ENCODE measurements at regions not wholly inside any gene's neighbourhood (a gene's known extent, or its start where the extent isn't known, plus 50 kb on each side); places are given as distances from the start of the nearest gene placed in this dataset.

DNA sequence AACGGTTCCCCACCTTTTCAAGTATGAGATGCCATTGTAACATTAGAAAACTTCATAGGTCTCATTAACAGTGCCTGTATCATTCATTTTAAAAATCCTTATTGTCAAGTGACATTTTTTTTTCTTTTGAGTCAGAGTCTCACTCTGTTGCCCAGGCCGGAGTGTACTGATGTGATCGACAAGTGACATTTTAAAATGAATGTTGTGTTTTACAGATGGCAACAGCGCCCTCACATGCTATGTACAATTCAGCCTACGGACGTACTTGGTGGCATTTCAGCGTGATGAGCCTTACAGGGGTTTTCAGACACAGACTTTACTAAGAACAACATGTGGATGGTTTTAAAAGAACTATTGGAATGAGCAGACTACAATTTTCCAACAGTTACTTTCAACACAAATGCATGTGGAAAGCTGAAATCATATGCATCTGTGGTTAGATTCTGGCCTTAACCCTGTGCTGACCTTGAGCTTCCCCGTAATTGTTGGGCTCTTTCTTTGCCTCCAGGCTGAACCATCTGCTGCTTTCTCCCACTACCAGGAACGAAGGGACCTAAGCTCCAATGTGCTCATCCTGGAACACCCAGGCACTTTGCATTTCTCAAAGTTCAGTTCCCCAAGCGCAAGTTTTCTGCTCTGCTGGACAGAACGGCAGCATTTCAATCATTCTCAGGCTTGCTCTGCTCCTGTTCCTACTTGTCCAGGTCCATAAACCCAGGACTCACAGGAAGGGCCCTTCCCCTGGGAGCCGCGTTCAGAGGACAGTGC, 119.9 kb upstream of the NDUFV2 start:
- TF ChIP-seq, protein P1, sequence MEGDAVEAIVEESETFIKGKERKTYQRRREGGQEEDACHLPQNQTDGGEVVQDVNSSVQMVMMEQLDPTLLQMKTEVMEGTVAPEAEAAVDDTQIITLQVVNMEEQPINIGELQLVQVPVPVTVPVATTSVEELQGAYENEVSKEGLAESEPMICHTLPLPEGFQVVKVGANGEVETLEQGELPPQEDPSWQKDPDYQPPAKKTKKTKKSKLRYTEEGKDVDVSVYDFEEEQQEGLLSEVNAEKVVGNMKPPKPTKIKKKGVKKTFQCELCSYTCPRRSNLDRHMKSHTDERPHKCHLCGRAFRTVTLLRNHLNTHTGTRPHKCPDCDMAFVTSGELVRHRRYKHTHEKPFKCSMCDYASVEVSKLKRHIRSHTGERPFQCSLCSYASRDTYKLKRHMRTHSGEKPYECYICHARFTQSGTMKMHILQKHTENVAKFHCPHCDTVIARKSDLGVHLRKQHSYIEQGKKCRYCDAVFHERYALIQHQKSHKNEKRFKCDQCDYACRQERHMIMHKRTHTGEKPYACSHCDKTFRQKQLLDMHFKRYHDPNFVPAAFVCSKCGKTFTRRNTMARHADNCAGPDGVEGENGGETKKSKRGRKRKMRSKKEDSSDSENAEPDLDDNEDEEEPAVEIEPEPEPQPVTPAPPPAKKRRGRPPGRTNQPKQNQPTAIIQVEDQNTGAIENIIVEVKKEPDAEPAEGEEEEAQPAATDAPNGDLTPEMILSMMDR (IDR thresholded peaks at IDR 0.05; ENCODE audit: borderline replicate concordance, extremely low read depth, low read length, poor library complexity, severe bottlenecking), result peak; percentile 58
- TF ChIP-seq EZH2 (IDR thresholded peaks at IDR 0.05; ENCODE audit: borderline replicate concordance, low read depth, low read length, severe bottlenecking), result no peak
- H3K79me2 ChIP-seq (ENCODE audit: insufficient read depth, low read length), result no peaks in the 10 kb centered on the region
- no peak overlapping the region for H3K9ac ChIP-seq (ENCODE audit: low read depth, low read length)
- H2AFZ ChIP-seq (ENCODE audit: low read depth, low read length), result no peak overlapping the region
- no peaks in the 10 kb centered on the region for H3K9me3 ChIP-seq (ENCODE audit: insufficient read depth, low read length, severe bottlenecking)
- H3K4me3 ChIP-seq (ENCODE audit: low read depth in 1 of 2, low read length in 2 of 2), result no peak overlapping the region
- H4K20me1 ChIP-seq (ENCODE audit: insufficient read depth, low read length), result no peaks in the 10 kb centered on the region
- no peak overlapping the region for H3K4me2 ChIP-seq (ENCODE audit: insufficient read depth, low read length)
- peaks cover 2% of the 10 kb centered on the region for H3K27me3 ChIP-seq (ENCODE audit: insufficient read depth, low read length, poor library complexity)
- H3K36me3 ChIP-seq (ENCODE audit: insufficient read depth, low read length), result no peaks in the 10 kb centered on the region
- DNase-seq (peak; percentile 46), ATAC-seq (ENCODE audit: insufficient read depth, low read depth) (peak; percentile 72)
- no peaks in the 10 kb centered on the region for H3K4me1 ChIP-seq (ENCODE audit: insufficient read depth, low read length)
- H3K27ac ChIP-seq (ENCODE audit: low read length), result no peak overlapping the region

DNA sequence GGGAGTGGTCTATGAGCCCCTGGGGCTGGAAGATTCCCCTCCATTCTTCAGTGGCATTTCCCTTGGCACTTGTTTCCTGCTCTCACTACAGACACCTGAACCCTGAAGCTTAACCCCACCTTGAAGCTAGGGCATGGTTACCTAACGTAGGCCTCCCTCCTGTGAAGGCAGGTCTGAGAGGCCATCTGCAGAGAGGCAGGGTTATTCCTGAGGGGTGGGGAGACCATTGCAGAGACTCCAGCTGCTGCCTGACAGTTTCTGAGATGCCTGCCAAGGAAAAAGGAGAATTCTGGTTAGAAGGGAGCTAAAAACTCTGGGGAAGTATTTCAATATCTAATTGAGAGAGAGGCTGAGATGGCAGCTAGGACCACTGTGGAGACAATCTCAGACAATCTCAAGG, 119.3 kb upstream of the NDUFV2 start:
- Histone ChIP-seq H3K9me3 (ENCODE audit: insufficient read depth, low read length, severe bottlenecking) (no peaks in the 10 kb centered on the region), H4K20me1 (ENCODE audit: insufficient read depth, low read length) (no peaks in the 10 kb centered on the region), H3K4me1 (ENCODE audit: insufficient read depth, low read length) (no peaks in the 10 kb centered on the region), H2AFZ (ENCODE audit: low read depth, low read length) (no peak overlapping the region), H3K4me3 (ENCODE audit: low read depth in 1 of 2, low read length in 2 of 2) (no peak overlapping the region), H3K4me2 (ENCODE audit: insufficient read depth, low read length) (no peak overlapping the region), H3K36me3 (ENCODE audit: insufficient read depth, low read length) (no peaks in the 10 kb centered on the region), H3K27ac (ENCODE audit: low read length) (no peak overlapping the region), H3K27me3 (ENCODE audit: insufficient read depth, low read length, poor library complexity) (peaks cover 2% of the 10 kb centered on the region), H3K79me2 (ENCODE audit: insufficient read depth, low read length) (no peaks in the 10 kb centered on the region), H3K9ac (ENCODE audit: low read depth, low read length) (no peak overlapping the region)
- TF ChIP-seq EZH2 (IDR thresholded peaks at IDR 0.05; ENCODE audit: borderline replicate concordance, low read depth, low read length, severe bottlenecking), result no peak
- TF ChIP-seq, protein P1 (IDR thresholded peaks at IDR 0.05; ENCODE audit: borderline replicate concordance, extremely low read depth, low read length, poor library complexity, severe bottlenecking), result no peak
- ATAC-seq (ENCODE audit: insufficient read depth, low read depth) (no peak), DNase-seq (no peak)

DNA sequence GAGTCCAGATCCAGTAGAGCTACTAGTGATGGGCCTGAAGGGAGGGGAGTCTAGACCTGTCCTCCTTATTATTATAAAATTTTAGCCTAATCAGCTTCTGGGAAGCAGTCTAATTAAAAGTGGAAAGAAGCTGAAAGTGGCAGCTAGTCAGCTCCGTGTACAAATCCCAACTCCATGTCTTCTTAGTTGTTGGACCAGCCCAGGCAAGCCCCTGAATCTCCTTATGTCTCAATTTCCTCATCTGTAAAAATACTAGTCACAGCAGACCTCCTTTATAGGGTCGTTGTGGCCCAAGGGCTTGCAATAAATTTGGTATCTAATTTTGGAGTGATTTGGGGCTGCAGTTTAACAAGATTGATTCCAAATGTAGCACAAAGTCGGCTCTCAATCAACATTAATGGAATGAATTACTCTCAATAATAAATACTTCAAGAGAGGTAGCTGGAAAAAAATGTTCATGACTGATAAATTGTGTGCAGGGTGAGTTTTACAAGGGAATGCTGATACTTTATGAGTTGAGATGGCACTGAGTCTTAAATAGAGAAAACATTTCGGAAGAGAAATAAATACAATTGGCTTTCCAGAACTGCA, 118.3 kb upstream of the NDUFV2 start:
- TF ChIP-seq, protein P1 (IDR thresholded peaks at IDR 0.05; ENCODE audit: borderline replicate concordance, extremely low read depth, low read length, poor library complexity, severe bottlenecking), result no peak
- no peak for TF ChIP-seq EZH2 (IDR thresholded peaks at IDR 0.05; ENCODE audit: borderline replicate concordance, low read depth, low read length, severe bottlenecking)
- H3K27ac ChIP-seq (ENCODE audit: low read length), result no peak overlapping the region
- no peak overlapping the region for H2AFZ ChIP-seq (ENCODE audit: low read depth, low read length)
- peaks cover 2% of the 10 kb centered on the region for H3K27me3 ChIP-seq (ENCODE audit: insufficient read depth, low read length, poor library complexity)
- H3K9ac ChIP-seq (ENCODE audit: low read depth, low read length), result no peak overlapping the region
- H3K4me2 ChIP-seq (ENCODE audit: insufficient read depth, low read length), result no peak overlapping the region
- H4K20me1 ChIP-seq (ENCODE audit: insufficient read depth, low read length), result no peaks in the 10 kb centered on the region
- H3K36me3 ChIP-seq (ENCODE audit: insufficient read depth, low read length), result no peaks in the 10 kb centered on the region
- H3K4me3 ChIP-seq (ENCODE audit: low read depth in 1 of 2, low read length in 2 of 2), result no peak overlapping the region
- no peak for ATAC-seq (ENCODE audit: insufficient read depth, low read depth)
- no peaks in the 10 kb centered on the region for H3K4me1 ChIP-seq (ENCODE audit: insufficient read depth, low read length)
- DNase-seq, result no peak
- H3K9me3 ChIP-seq (ENCODE audit: insufficient read depth, low read length, severe bottlenecking), result no peaks in the 10 kb centered on the region
- no peaks in the 10 kb centered on the region for H3K79me2 ChIP-seq (ENCODE audit: insufficient read depth, low read length)

Measured in DND-41 (cell line).